NCI-H2107 treated with DMSO at 0.1 percent for 48 hours (cell line): ENCODE measurements at regions not wholly inside any gene's neighbourhood (a gene's known extent, or its start where the extent isn't known, plus 50 kb on each side); places are given as distances from the start of the nearest gene placed in this dataset.

Experiments
- DNase-seq: peaks from one replicate; lab custom pipeline; 2025; ENCODE audit not compliant: unreplicated experiment; lab: John Stamatoyannopoulos, UW

GRCh38 chr16:85162478-85163277 is 50.4 kb upstream of the CIBAR2 start:
- no peak for DNase-seq

- no peak for DNase-seq
These were observed 51.2 kb upstream of the CIBAR2 start for GRCh38 chr16:85163278-85164112.

GRCh38 chr16:85164431-85164830 is 52.2 kb upstream of the CIBAR2 start:
- no peak for DNase-seq

GRCh38 chr16:85164838-85165516 is 52.7 kb upstream of the CIBAR2 start:
- DNase-seq = no peak

GRCh38 chr16:85165781-85166180 is 53.5 kb upstream of the CIBAR2 start:
- DNase-seq = no peak

GRCh38 chr16:85166281-85166680 is 54.0 kb upstream of the CIBAR2 start:
- no peak for DNase-seq

- DNase-seq = no peak
These were observed 54.7 kb upstream of the CIBAR2 start for GRCh38 chr16:85166699-85167588.

- no peak for DNase-seq
These were observed 55.6 kb upstream of the CIBAR2 start for GRCh38 chr16:85167589-85168537.

GRCh38 chr16:85168732-85169256 is 56.5 kb upstream of the CIBAR2 start:
- DNase-seq = no peak

- no peak for DNase-seq
These were observed 57.2 kb upstream of the CIBAR2 start for GRCh38 chr16:85169333-85170065.

- DNase-seq = no peak
These were observed 57.8 kb upstream of the CIBAR2 start for GRCh38 chr16:85170066-85170491.

- no peak for DNase-seq
These were observed 58.3 kb upstream of the CIBAR2 start for GRCh38 chr16:85170590-85171003.

- DNase-seq = no peak
These were observed 58.9 kb upstream of the CIBAR2 start for GRCh38 chr16:85171004-85171758.

- DNase-seq = no peak
These were observed 59.6 kb upstream of the CIBAR2 start for GRCh38 chr16:85171759-85172454.

- peak; percentile 25 for DNase-seq
These were observed 60.3 kb upstream of the CIBAR2 start for GRCh38 chr16:85172455-85173145.

GRCh38 chr16:85173146-85173980 is 61.1 kb upstream of the CIBAR2 start:
- DNase-seq = no peak
